Cardiac muscle cell (in vitro differentiated cells and primary cell): ENCODE measurements at regions not wholly inside any gene's neighbourhood (a gene's known extent, or its start where the extent isn't known, plus 50 kb on each side); places are given as distances from the start of the nearest gene placed in this dataset.

Experiments
- DNase-seq, 2 donors: peaks; one replicate each; pipeline versions ENCODE4 v3.0.0 to v3.0.0-alpha.2; 2010 to 2017; ENCODE audit warnings: low read depth in 1 of 2, low spot score in 1 of 2
- H3K27ac ChIP-seq: fragments of 200-600 bp; sonication (generic); 2 replicates; pipeline ENCODE4 v1.5.1; 2016
- H3K27me3 ChIP-seq: fragments of 200-600 bp; sonication (generic); 2 replicates; pipeline ENCODE4 v1.6.0; 2016; ENCODE audit warnings: control low read depth
- H3K36me3 ChIP-seq: fragments of 200-600 bp; sonication (generic); 2 replicates; pipeline ENCODE4 v1.5.1; 2016; ENCODE audit warnings: control low read depth
- H3K4me1 ChIP-seq: fragments of 200-600 bp; sonication (generic); 2 replicates; pipeline ENCODE4 v1.8.1; 2017; ENCODE audit warnings: low read depth, mild to moderate bottlenecking, mixed run types
- H3K4me3 ChIP-seq: fragments of 200-600 bp; sonication (generic); 2 replicates; pipeline ENCODE4 v1.5.1; 2016; ENCODE audit warnings: mild to moderate bottlenecking
- H3K9me3 ChIP-seq: fragments of 200-600 bp; sonication (generic); 2 replicates; pipeline ENCODE4 v1.5.1; 2017; ENCODE audit warnings: low read depth, mild to moderate bottlenecking, control low read depth
- CTCF ChIP-seq: IDR thresholded peaks from 2 replicates; pipeline ENCODE4 v1.5.1; 2012; ENCODE audit warnings: low read depth, mild to moderate bottlenecking, low read length

- TF ChIP-seq CTCF: no peak
- H3K4me1 ChIP-seq: no peaks in the 10 kb centered on the region
- no peak overlapping the region for H3K4me3 ChIP-seq
These were observed 136.0 kb downstream of the OPN5 start for GRCh38 chr6:47917811-47918210.

GRCh38 chr6:47917202-47917601 is 135.4 kb downstream of the OPN5 start:
- Histone ChIP-seq H3K4me1 (no peaks in the 10 kb centered on the region), H3K36me3 (no peaks in the 10 kb centered on the region), H3K27ac (no peak overlapping the region), H3K9me3 (no peaks in the 10 kb centered on the region), H3K27me3 (no peaks in the 10 kb centered on the region), H3K4me3 (no peak overlapping the region)
- no peak for TF ChIP-seq CTCF
- no peak for DNase-seq

More at GRCh38 chr6:47917811-47918210, 136.0 kb downstream of the OPN5 start:
- no peaks in the 10 kb centered on the region for H3K9me3 ChIP-seq
- H3K27me3 ChIP-seq: no peaks in the 10 kb centered on the region
- H3K36me3 ChIP-seq: no peaks in the 10 kb centered on the region
- no peak overlapping the region for H3K27ac ChIP-seq
- DNase-seq: no peak

GRCh38 chr6:47915017-47915416 is 133.2 kb downstream of the OPN5 start:
- no peak for TF ChIP-seq CTCF
- no peaks in the 10 kb centered on the region for H3K36me3 ChIP-seq
- no peak for DNase-seq
- no peaks in the 10 kb centered on the region for H3K27me3 ChIP-seq
- no peak overlapping the region for H3K4me3 ChIP-seq
- no peaks in the 10 kb centered on the region for H3K9me3 ChIP-seq
- H3K4me1 ChIP-seq: no peaks in the 10 kb centered on the region
- H3K27ac ChIP-seq: no peak overlapping the region

- Histone ChIP-seq H3K36me3 (no peaks in the 10 kb centered on the region), H3K9me3 (no peaks in the 10 kb centered on the region), H3K4me3 (no peak overlapping the region), H3K27me3 (no peaks in the 10 kb centered on the region), H3K4me1 (no peaks in the 10 kb centered on the region), H3K27ac (no peak overlapping the region)
- no peak for TF ChIP-seq CTCF
- DNase-seq: no peak
These were observed 126.4 kb downstream of the OPN5 start for GRCh38 chr6:47908271-47908670.

GRCh38 chr6:47905717-47906116 is 123.9 kb downstream of the OPN5 start:
- H3K27me3 ChIP-seq: no peaks in the 10 kb centered on the region
- no peak for TF ChIP-seq CTCF
- no peaks in the 10 kb centered on the region for H3K36me3 ChIP-seq
- H3K27ac ChIP-seq: no peak overlapping the region
- no peak overlapping the region for H3K4me3 ChIP-seq
- no peaks in the 10 kb centered on the region for H3K9me3 ChIP-seq
- DNase-seq: no peak
- H3K4me1 ChIP-seq: no peaks in the 10 kb centered on the region

- DNase-seq: no peak
- no peak for TF ChIP-seq CTCF
These were observed 115.4 kb downstream of the OPN5 start for GRCh38 chr6:47897247-47897646.

More at GRCh38 chr6:47897247-47897646, 115.4 kb downstream of the OPN5 start:
- Histone ChIP-seq H3K4me1 (no peaks in the 10 kb centered on the region), H3K27ac (no peak overlapping the region), H3K36me3 (no peaks in the 10 kb centered on the region), H3K4me3 (no peak overlapping the region), H3K27me3 (no peaks in the 10 kb centered on the region), H3K9me3 (no peaks in the 10 kb centered on the region)
